ENCODE measurements at regions not wholly inside any gene's neighbourhood (a gene's known extent, or its start where the extent isn't known, plus 50 kb on each side); places are given as distances from the start of the nearest gene placed in this dataset.

DNA sequence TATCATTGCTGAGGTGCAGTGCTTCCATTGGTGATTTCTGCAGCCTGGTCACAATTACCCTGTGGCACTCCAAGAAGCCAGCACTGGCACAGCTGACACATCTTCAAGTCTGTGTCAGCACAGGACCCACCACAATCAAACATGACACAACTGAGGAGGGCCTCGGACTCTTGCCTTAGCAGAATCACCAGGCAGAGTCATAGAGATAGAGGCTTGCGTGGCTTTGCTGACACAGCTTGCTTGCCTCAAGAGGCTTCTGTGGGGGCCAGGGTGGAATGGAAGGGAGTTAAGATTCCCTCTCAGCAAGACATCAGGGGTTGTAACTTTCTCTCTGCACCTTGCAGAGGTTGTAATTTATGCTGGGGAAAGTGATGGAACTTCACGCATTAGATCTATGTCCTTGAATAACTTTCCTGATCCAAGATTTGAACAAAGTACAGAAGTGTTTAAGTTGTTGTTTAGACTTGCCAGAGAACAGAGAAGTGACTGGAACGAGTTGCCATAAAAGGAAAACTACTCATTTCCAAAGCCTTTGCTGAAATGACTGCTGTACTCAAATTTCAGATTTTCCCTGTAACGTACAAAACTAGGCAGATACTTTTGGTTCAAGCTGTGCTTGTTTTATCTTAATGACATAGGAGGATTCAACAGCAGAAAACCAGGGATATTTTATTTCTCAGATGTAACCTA lies 170.7 kb downstream of the DIPK2A start:
- no peak for DNase-seq

DNA sequence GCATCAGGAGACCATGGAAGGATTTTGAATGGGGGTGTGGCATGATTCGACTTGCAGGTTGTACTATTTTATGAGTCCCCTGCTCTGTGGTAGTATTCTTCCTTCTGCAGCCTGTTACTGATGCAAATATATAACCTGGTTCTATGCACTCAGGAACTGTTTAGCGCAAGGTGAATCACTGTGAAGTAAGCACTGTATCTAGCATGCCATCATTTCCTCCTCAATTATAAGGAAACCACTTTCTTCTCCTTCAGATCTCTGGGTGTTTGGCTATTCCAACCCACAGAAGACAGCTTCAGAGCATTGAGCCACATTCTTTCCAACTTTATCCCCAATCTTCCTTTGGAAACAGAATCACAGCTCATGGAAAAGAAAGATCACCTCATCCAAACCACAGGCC lies 176.7 kb downstream of the DIPK2A start:
- DNase-seq: no peak

DNA sequence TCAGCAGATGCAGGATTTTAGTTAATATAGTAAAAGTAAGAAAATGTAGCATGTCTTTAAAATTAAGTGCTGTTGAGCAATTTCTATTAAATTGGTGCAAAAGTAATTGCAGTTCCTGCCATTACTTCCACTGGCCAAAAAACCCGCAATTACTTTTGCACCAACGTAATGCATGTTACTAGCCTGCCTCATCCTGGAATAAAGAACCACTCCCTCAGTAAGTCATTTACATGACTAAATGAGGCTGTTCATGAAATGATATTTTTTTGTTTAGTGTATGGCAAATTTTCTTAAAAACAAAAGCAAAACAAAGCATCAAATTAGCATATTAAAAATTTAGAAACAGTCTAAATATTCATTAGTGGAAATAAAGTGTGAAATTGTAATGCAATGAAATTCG lies 180.4 kb downstream of the DIPK2A start:
- DNase-seq: no peak

DNA sequence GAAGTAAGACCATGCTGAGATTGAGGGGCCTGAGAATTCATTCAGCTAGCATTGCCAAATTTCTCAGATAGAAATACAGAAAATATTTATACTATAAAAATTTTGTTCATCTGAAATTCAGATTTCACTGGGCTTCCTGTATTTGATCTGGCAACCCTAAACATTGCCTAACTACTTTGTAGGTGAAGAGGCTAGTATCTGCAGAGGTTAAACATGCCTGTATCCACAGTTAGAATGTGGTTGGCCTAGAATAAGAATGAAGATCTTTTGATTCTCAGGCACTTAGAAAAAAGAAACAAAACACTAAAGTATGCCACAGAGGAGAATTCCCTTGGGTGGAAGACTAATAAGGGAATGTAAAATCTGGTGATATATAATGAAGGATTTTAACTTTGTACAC lies 189.0 kb downstream of the DIPK2A start:
- no peak for DNase-seq

DNA sequence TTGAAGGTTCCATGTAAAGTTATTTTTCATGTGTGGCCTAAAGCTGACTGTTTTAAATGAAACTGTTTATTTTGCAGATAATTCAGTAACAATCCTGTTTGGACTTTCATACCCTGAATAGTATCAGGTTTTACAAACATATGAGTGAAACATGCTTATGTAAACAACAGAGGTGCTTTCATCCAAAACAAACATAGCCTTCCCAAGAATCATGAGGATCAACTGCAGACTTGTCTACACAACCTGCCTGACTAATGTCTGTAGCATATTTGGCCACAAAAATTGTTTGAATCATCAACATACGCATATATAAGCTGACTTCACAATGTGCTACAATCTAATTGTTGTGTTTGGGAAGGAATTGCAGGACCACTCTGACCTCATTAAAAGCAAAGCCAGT lies 190.4 kb downstream of the DIPK2A start:
- DNase-seq: no peak

DNA sequence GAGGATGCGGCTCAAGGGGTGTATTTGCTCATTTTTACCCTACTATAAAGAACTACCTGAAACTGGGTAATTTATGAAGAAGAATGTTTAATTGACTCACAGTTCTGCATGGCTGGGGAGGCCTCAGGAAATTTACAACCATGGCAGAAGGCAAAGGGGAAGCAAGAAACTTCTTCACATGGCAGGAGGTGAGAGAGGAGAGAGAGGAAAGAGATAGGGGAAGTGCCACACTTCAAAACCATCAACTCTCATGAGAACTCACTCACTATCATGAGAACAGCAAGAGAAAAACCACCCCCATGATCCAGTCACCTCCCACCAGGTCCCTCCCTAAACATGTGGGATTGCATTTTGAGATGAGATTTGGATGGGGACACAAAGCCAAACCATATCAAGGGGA lies 192.7 kb downstream of the DIPK2A start:
- DNase-seq: no peak

DNA sequence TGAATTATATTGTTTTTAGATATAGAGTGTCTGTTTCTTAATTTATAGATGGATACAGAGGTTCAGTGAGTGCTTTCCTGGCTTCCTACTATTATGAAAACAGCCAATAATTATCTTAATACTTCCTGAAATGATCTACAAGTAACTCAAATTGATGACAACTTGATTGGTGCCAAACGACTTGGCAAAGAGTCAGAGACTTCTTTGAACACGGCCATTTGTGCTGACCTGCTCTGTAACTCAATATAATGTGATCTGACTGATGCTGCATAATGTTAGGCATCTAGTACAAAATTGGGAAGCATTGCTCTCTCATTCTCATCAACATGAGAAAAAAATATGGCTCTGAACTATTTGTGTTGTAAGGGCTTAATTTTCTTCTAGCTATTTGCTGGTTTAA lies 193.9 kb downstream of the DIPK2A start:
- no peak for DNase-seq

DNA sequence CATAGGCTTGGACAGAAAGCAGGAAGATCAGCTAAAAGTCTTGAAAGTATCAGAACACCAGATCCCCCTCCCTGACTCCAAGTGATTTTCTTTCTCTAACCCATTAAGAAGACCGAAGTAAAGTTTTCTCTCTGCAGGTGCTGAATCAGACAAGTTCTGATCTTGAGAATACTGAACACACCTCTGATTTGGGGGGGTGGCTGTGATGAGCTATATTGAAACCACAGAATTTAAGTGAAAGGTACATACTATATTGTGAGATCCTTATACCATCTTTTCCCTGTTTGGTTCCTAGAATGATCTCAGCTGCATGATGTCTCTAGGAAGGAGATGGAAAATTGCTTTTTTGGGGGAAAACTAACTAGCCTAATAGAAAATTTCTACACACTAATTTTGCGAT lies 196.0 kb downstream of the DIPK2A start:
- no peak for DNase-seq

DNA sequence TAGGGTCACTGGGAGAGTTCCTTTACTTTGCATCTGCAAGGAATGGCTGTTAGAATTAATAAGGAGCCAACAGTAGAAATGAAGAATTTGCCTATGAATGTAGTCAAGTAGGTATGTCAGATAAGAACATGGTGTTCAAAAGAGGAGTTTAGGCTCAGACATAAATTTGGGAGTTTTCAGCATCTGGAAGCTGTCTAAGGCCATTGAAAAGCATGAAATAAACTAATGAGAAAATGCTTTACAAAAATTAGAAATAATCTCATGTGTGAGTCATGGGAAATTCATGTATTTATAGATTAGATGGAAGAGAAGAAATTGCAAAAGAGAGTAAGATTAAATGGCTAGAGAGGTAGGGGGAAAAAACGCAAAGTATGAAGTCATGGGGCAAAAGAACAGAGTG lies 201.9 kb downstream of the DIPK2A start:
- DNase-seq: no peak

DNA sequence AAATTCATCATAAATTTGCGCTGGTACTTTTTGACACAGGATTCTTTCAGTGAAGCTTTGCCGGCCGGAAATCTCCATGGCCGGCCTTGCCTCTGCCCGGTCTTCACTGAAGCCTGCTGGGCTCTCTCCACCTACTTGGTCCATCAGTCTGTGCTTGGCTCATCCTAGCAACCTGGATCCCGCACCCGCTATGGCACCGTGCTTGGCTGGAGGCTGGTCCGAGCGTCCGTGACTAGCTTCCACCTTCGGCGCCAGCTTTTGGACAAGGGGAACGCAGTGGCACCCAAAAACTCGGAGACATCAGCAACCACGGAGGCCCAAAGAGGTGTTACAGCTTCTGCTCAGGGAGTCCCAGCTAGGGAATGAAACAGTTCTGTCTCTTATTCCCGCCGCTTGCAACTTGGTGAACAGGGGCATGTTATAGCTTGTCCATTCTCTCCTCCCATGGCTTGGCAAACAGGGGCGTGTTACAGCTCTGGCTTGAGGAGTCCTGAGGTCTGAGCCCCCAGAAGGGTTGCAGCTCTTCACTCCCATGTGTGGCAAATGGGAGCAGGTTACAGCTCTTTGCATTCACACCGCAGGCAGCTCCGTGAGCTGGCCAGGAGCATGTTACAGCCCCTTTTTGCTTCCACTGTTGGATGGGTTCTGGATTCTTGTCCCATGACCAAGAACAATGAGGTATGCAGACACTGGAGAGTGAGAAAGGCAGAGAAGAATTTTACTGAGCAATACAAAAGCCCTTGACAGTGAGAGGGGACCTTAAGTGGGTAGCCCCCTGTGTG lies 204.2 kb downstream of the DIPK2A start:
- no peak for DNase-seq

DNA sequence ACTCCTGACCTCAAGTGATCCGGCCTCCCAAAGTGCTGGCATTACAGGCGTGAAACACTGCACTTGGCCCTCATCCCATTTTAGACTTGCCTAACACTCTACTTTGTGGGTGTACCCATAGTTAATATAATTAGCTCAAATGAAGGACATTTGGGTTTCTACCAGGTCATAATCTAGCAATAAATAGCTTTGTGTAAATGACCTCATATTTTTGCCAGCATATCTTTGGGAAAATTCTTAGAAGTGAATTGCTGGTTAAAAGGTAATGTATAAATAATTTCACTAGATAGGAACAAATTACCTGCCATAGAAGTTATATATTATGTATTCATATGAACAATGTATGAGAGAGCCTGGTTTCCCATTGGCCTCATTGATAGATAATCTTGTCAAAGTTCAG lies 206.0 kb downstream of the DIPK2A start:
- no peak for DNase-seq

DNA sequence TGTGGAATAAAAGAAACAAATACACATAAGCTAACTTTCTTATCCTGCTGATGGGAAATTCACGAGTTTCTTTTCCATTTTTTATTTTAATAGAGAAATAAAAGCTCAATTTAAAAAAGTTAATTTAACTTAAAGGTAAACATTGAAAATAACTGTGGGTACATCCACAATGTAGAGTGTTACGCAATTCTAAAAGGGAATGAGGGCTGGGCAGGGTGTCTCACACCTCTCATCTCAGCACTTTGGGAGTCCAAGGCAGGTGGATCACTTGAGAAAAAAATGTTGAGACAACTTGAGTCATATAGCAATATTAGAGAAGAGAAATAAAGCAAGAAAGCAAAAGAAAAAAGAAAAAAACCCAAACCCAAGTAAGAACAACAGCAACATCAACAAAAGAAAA lies 207.0 kb downstream of the DIPK2A start:
- no peak for DNase-seq

DNA sequence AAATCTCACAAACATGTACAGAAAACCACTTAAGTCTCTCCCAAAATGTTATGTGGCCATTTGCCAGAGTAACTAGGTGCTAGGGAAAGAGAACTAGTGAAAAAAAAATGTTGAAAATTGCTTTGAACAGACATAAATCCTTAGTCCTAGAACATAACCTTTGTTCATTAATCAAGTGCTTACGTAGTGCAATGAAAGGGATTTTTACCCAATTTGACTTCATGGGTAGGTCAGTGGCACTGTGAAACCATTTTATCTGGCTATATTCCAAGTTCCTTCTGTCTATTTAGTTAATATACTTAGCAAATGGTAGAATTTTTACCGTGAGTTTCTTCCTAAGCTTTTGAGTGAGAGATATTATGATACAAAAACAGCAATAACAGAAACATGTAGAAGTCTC lies 209.4 kb downstream of the DIPK2A start:
- no peak for DNase-seq

DNA sequence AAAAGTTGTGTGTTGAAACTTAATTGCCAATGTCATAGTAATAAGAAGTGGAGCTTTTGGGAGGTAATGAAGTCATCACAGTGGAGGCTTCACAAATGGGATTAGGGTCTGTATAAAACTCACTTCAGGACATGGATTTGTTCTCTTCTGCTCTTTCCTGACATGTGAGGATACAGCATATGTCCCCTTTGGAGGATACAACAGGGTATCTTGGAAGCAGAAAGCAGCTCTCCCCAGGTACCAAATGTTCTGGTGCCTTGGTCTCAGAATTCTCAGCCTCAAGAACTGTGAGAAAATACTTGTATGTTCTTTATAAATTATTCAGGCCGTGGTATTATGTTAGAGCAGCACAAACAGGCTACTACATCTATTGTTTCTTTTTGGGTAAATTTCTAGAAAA lies 210.9 kb downstream of the DIPK2A start:
- DNase-seq: no peak

DNA sequence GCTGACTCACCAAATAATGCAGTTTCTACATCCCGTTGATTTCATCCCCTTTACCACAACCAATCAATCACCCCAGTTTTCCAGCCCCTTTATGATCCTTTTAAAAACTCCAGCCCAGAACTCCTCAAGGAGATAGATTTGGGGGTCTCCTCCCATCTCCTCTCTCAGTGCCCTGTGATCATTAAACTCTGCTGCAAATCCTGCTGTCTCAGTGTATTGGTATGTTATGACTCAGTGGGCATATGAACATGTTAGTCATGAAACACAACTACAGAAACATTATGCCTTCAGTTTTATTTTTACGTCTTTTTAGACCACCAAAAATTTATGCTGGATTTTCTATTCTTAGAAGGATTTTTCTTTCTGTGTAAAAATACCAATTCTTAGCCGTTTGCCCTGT lies 213.7 kb downstream of the DIPK2A start:
- DNase-seq: no peak

DNA sequence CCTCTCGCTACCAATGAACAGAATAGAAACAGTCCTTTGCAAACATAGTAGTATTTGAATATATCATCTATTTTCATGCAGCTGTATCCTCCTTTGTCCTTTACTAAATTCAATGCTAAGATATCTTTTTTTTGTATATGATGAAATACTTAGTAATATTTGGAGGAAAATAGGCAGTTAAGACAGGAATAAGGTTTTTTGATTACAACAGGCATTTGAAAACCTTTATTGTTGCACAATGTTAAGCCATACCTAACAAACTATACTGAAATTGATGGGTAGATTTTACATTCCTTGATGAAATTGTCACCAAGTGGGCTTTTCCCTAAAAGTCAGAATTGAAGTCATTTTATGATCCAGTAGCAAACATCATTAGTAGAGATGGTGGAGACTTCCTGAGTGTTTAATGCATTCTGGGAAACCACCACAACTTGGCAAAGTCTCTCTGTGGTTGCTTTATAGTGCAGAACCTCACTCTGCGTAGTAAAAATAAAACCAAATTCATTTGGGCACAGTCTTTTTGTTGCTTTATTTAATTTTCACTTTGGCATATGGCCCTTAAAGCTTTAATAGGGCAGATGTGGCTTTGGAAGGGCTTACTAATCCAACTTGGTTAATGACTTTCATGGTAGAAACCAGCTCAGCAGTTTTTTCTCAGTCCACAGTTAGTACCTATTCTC lies 216.0 kb downstream of the DIPK2A start:
- no peak for DNase-seq

DNA sequence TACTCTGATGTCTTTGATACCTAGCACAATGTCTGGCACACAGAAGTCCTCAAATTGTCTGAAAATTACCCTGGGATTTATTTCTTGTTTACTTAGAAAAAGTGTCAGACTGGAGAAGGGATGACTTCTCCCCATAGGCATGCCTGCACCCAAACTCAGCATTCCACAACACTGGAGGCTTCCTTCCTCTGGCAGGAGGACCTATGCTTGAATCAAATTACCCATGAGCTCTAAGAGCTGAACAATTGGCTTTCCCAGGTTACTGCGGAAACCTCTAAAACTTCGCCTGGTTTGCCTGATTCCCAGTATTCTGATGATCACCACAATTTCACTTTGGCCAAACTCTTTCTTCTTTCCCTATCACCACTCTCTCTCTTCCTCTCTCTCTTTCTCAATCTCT lies 217.4 kb downstream of the DIPK2A start:
- DNase-seq: no peak

DNA sequence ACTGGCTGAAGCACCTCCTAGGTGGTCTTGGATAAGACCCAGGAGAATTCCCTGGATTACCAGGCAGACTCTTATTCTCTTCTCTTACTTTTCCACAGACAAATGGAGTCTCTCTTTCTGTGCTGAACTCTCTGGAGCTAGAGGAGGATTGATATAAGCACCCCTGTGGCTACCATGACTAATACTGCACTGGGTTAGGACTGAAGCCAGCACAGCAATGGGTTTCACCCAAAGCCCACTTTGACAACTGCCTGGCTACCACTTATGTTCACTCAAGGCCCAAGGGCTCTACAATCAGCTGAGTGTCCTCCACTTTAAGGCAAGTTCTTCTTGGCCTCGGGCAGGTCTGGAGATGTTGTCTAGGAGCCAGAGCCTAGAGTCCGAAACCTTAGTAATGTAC lies 225.5 kb downstream of the DIPK2A start:
- no peak for DNase-seq

DNA sequence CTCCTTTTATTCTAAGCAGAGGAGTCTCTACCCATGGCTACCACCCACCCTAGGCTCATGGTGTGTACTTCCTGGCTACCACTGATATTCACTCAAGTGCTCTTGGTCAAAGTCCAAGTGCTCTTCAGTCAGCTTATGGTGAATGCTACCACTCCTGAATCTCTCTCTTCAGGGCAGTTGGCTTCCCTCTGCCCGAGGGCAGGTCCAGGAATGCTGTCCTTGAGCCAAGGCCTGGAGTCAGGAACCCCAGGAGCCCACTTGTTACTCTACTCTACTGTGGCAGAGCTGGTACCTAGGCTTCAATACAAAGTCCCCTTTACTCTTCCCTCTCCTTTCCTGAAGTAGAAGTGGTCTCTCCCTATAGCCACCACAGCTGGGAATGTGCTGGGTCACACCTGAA lies 226.0 kb downstream of the DIPK2A start:
- DNase-seq: no peak

DNA sequence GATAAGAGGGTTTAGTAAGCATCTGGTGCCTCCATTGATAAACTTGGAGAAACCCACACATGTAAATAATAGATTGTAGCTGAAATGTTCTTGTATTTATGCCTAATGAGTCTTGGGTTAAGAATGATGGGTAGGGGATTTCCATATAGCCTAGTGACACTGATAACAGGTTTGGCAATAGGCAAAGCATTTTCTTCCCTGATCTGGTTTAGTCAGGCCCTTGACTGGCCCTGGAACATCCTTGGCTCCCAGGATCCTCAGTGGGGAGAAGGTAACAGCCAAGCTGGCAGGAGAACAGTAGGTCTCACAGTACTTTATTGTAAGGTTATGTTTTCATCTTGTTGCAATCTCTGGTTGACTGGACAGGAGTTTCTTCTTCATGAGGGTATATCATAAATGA lies 228.4 kb downstream of the DIPK2A start:
- DNase-seq: no peak

DNA sequence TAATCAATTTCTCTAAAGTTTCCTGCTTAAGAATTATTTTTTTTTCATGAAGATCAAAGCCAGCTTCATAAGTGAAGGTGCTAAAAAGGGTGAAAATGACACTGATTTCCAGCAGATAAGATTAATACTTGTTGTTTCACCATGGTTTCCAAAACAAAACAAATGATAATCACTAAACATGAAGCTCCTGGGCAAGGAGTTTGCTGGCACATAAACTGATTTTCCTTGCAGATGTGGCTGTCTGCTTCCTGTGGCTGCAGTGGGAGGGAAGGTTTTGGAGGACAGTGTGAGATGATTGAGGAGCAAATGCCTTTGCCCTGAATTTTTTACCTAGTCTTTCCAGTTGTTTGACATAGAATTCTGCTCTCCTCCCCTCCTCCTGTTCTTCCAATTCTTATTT lies 228.8 kb downstream of the DIPK2A start:
- DNase-seq: no peak

DNA sequence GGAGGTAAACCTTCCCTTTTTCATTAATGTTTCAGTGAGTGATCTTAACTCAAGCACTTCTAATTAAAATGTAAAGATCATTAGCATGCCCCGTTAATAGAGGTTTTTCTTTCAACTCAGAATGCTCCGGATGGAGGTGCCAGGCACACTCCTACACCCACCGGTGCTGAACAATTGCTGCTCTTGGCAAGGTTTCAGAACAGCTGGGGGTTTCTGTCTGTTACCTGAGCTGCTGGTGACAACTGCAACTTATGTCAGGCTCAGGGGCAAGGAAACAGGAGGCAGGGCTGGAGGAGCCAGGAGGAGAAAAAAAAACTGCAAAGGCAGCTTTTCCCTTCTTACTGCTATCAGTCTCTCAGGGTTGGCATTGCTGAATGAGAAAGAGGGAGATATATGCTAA lies 250.1 kb downstream of the DIPK2A start:
- no peak for DNase-seq

DNA sequence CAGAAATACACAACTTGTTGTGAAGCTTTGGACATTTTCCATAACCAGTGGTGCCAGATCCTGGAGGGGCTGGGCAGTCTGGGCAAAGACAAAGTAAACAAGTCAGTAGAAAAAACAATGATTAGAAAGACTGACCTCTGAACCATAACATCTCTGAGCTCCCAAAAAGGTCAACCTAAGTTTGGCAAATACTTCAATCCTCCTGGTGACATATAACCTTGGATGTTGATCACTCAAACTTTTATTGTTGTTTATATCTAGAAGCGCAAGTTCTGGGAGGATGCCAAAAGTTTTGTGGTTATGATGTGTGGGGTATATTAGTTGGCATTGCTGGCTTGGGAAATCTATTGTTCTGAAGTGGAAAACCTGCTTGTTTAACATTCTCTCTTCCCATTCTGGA lies 257.7 kb downstream of the DIPK2A start:
- no peak for DNase-seq

DNA sequence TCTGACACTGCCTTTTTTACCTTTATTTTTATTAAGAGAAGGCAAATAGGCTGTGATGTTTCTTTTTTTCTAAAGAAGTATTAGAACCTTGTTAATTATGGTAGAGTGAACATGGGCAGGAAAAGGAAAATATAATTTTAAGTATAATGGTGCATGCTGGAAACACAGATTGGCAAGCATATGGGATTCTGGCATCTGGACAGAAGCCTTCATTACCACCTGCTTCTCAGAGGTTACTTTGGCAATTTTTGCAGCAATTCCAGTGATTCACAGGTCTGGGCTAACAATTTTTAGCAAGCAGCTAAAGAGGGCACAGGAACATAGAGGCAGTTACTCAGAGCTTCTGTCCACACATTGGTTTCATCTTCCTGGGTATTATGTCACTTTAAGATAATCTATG lies 258.3 kb downstream of the DIPK2A start:
- DNase-seq: no peak

Data from T-helper 1 cell (primary cell).